BLaER1 (cell line): ENCODE measurements at regions not wholly inside any gene's neighbourhood (a gene's known extent, or its start where the extent isn't known, plus 50 kb on each side); places are given as distances from the start of the nearest gene placed in this dataset.
A peak's percentile ranks its signal among the peaks of the same experiment; 100 is the strongest.

Source experiments
- H3K27ac ChIP-seq: shearing (Covaris generic); formaldehyde crosslinking; 2 replicates; pipeline ENCODE4 v1.8.1; 2022
- H3K27me3 ChIP-seq: shearing (Covaris generic); formaldehyde crosslinking; 2 replicates; pipeline ENCODE4 v1.8.1; 2022
- H3K36me3 ChIP-seq: shearing (Covaris generic); formaldehyde crosslinking; 2 replicates; pipeline ENCODE4 v1.8.1; 2022
- H3K4me1 ChIP-seq: shearing (Covaris generic); formaldehyde crosslinking; 2 replicates; pipeline ENCODE4 v1.8.1; 2022
- H3K4me2 ChIP-seq: shearing (Covaris generic); formaldehyde crosslinking; 2 replicates; pipeline ENCODE4 v1.8.1; 2022
- H3K4me3 ChIP-seq: shearing (Covaris generic); formaldehyde crosslinking; 2 replicates; pipeline ENCODE4 v1.8.1; 2022
- H3K9ac ChIP-seq: shearing (Covaris generic); formaldehyde crosslinking; 2 replicates; pipeline ENCODE4 v1.8.1; 2022
- H3K9me3 ChIP-seq: shearing (Covaris generic); formaldehyde crosslinking; 2 replicates; pipeline ENCODE4 v1.8.1; 2022
- H4K20me1 ChIP-seq: shearing (Covaris generic); formaldehyde crosslinking; 2 replicates; pipeline ENCODE4 v1.8.1; 2022
- Cebpa-rat ChIP-seq: shearing (Covaris generic); IDR thresholded peaks from 2 replicates; pipeline ENCODE4 v1.8.1; 2022

DNA sequence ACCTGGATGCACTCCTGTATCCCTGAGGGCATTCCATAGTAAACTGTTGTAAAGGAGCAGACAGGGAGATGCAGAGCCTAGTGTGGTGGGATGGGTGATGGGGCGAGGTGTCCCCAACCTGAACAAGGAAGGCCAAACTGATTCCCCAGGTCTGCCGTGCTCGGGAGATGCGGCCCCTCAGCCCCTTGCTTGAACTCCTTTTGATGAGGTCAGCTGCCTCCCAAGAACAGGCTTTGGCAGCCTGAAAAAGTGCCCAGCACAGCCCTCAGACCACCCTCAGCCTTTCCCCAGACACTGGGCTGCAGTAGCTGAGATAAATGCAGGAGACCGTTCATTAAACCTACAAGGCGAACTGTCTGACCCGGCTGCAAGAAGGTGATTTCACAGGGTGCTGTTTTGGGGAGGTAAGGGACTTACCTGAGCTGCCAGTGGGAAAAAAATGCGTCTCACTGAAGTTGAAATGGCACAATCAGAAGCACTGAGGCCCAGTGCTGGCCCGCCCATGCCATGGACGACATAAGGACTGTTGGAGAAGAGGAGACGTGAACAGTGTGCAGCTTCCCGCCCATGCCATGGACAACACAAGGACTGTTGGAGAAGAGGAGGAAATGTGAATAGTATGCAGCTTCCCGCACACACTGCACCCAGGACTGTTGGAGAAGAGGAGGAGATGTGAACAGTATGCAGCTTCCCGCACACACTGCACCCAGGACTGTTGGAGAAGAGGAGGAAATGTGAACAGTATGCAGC, 148.4 kb upstream of the FAM20C start:
- TF ChIP-seq Cebpa-rat: no peak
- Histone ChIP-seq H3K36me3 (no peaks in the 10 kb centered on the region), H3K4me1 (no peaks in the 10 kb centered on the region), H3K4me2 (no peak overlapping the region), H3K27me3 (no peaks in the 10 kb centered on the region), H3K4me3 (no peak overlapping the region), H3K9ac (no peak overlapping the region), H3K27ac (no peak overlapping the region), H4K20me1 (no peaks in the 10 kb centered on the region), H3K9me3 (no peaks in the 10 kb centered on the region)

DNA sequence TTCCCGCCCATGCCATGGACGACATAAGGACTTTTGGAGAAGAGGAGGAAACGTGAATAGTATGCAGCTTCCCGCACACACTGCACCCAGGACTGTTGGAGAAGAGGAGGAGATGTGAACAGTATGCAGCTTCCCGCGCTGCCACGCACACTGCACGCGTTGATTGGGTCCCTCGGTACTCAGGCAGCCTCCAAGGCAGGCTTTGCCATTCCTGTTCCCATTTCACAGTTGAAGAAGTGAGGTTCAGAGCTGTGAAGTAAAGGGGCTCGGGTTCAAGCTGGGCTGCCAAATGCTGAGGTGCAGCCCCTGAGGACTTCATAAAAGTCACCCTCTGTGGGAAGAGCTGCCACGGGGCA, 147.9 kb upstream of the FAM20C start:
- H3K27me3 ChIP-seq: no peaks in the 10 kb centered on the region

DNA sequence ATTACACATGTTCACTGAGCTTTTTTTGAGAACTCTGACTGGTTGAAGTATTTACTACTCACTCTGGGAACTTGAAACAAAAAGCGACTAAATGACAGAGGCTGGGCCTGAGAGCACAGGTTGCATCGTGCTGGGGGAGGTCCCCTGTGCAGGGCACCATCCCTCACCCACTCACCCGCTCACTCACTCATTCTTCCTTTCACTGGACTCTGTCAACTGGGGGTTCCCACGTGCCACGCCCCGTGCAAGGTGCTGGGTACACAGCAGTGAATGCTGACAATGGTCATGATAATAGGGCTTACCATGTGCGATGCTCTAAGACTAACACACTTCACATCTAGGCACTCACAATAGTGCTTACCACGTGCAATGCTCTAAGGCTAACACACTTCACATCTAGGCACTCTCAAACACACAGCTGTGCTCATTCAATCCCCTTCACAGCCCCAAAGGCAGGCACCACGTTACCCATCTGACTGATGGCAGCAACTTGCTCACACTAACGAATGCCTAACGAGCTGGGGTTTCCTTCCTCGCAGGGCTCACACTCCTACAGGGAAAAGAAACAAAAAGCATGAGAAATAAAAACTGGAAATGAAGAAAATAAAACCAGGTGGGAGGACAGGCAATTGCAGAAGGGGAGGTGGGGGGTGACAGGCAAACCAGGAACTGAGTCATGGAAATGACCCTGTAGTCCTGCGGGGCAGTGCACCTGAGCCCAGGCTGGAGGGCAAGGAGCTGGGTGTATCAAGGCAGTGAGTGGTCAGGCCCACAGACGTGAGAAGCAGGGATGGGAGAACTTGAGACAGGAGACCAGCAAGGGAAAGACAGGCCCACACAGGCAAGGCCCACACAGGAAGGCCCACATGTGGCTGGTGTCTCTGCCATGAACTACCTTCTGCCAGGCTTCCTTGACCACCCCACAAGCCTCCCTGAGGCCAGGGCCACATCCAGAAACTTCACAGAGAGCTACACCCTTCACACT, 147.0 kb upstream of the FAM20C start:
- no peaks in the 10 kb centered on the region for H3K9me3 ChIP-seq
- H3K36me3 ChIP-seq: no peaks in the 10 kb centered on the region
- no peaks in the 10 kb centered on the region for H3K27me3 ChIP-seq
- no peak overlapping the region for H3K4me3 ChIP-seq
- no peaks in the 10 kb centered on the region for H3K4me1 ChIP-seq
- no peak overlapping the region for H3K27ac ChIP-seq
- no peak overlapping the region for H3K9ac ChIP-seq
- no peak overlapping the region for H3K4me2 ChIP-seq
- no peak for TF ChIP-seq Cebpa-rat
- no peaks in the 10 kb centered on the region for H4K20me1 ChIP-seq

More for the DNA sequence above, 147.9 kb upstream of the FAM20C start:
- no peak overlapping the region for H3K4me2 ChIP-seq
- H3K4me1 ChIP-seq: no peaks in the 10 kb centered on the region
- H3K9me3 ChIP-seq: no peaks in the 10 kb centered on the region
- no peaks in the 10 kb centered on the region for H3K36me3 ChIP-seq
- no peak overlapping the region for H3K4me3 ChIP-seq
- no peaks in the 10 kb centered on the region for H4K20me1 ChIP-seq
- no peak overlapping the region for H3K27ac ChIP-seq
- no peak overlapping the region for H3K9ac ChIP-seq
- no peak for TF ChIP-seq Cebpa-rat

DNA sequence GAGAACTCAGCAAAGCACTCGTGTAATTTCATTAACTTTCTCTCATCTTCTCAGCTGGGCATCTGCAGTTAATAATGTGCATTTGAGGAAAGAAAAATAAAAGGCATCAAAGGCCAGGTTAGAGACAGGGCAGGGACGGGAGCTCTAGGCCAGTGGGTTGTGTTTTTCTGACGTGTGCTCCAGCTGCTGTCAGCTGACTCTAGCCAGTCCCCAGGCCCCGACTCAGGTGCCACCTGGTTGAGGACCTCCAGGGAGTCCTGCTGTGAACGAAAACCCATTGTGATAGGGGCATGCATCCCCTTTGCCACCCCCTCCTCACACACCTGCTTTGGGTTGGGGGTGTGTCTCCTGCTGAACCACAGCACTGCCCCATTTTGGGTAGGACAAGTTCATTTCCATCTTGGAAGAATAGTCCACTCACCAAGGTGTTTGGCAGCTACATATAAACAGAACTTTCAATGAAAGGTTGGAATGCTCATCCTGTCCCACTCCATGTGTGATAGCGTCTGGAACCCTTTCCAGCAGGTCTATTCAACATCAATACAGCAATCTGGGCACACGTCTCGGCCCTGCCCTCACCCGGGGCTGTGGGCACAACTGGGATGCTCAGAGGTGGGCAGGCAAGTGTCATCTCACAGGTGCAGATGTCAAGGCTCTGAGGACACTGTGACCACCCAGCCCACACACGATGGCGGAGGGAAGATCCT, 146.1 kb upstream of the FAM20C start:
- Histone ChIP-seq H3K4me2 (no peak overlapping the region), H3K9ac (no peak overlapping the region), H3K27ac (no peak overlapping the region), H3K36me3 (no peaks in the 10 kb centered on the region), H3K4me1 (no peaks in the 10 kb centered on the region), H3K4me3 (no peak overlapping the region), H4K20me1 (no peaks in the 10 kb centered on the region), H3K9me3 (no peaks in the 10 kb centered on the region), H3K27me3 (no peaks in the 10 kb centered on the region)
- no peak for TF ChIP-seq Cebpa-rat

DNA sequence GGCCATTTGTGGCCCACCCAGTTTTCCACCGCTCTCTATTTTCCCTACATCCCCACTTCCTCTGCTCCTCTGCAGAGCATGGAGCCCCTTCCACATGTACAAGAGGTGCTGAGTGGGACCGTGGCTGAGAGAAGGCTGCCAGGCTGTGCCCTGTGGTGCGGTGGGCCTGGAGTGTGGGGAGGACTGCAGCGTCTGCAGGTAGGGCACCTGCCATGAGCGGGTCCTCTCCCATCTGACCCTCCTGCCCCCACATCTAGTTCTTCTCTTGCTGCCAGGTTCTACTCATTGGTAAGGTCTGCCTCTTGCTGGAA, 145.6 kb upstream of the FAM20C start:
- no peaks in the 10 kb centered on the region for H3K9me3 ChIP-seq
- H3K27me3 ChIP-seq: no peaks in the 10 kb centered on the region
- H3K9ac ChIP-seq: no peak overlapping the region
- no peak overlapping the region for H3K27ac ChIP-seq
- no peak overlapping the region for H3K4me2 ChIP-seq
- H3K4me3 ChIP-seq: no peak overlapping the region
- no peak for TF ChIP-seq Cebpa-rat
- H3K4me1 ChIP-seq: no peaks in the 10 kb centered on the region
- H3K36me3 ChIP-seq: no peaks in the 10 kb centered on the region
- H4K20me1 ChIP-seq: no peaks in the 10 kb centered on the region

DNA sequence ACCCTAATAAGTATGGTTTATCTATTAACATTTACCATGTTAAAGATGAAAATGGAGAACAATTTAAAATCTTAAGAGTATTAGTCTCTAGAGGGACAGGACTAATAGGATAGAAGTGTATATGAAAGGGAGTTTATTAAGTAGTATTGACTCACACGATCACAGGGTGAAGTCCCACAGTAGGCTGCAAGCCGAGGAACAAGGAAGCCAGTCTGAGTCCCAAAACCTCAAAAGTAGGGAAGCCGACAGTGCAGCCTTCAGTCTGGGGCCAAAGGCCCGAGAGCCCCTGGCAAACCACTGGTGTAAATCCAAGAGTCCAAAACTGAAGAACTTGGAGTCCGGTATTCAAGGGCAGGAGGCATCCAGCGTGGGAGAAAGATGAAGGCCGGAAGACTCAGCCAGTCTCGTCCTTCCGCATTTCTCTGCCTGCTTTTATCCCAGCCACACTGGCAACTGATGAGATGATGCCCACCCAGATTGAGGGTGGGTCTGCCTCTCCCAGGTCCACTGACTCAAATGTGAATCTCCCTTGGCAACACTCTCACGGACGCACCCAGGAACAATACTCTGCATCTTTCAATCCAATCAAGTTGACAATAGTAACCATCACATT, 140.8 kb upstream of the FAM20C start:
- no peak overlapping the region for H3K9ac ChIP-seq
- no peak overlapping the region for H3K27ac ChIP-seq
- no peaks in the 10 kb centered on the region for H4K20me1 ChIP-seq
- no peak overlapping the region for H3K4me3 ChIP-seq
- no peaks in the 10 kb centered on the region for H3K27me3 ChIP-seq
- no peaks in the 10 kb centered on the region for H3K9me3 ChIP-seq
- no peaks in the 10 kb centered on the region for H3K4me1 ChIP-seq
- no peaks in the 10 kb centered on the region for H3K36me3 ChIP-seq
- no peak overlapping the region for H3K4me2 ChIP-seq
- TF ChIP-seq Cebpa-rat: no peak

DNA sequence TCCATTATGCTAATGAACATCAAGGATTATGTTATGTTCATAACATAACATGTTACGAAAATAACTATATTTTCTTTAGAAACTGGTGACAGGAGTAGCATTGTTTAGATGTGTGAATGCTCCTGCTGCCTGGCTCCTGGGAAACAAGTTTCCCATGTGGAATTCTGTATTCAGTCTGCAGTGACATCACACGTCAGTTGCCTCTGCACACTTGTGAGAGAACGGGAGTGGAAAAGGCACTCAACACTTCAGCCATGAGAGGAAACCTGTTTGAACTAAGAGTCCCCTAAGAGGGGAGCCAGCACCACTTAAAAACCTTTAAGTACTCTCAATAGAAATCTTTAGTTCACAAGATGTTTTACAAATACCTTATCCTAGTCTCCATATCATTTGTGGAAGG, 140.3 kb upstream of the FAM20C start:
- H3K4me2 ChIP-seq: no peak overlapping the region
- no peak overlapping the region for H3K27ac ChIP-seq
- H3K4me3 ChIP-seq: no peak overlapping the region
- no peaks in the 10 kb centered on the region for H3K36me3 ChIP-seq
- no peaks in the 10 kb centered on the region for H3K4me1 ChIP-seq
- no peaks in the 10 kb centered on the region for H3K9me3 ChIP-seq
- H3K27me3 ChIP-seq: no peaks in the 10 kb centered on the region
- no peak for TF ChIP-seq Cebpa-rat
- no peaks in the 10 kb centered on the region for H4K20me1 ChIP-seq
- no peak overlapping the region for H3K9ac ChIP-seq

DNA sequence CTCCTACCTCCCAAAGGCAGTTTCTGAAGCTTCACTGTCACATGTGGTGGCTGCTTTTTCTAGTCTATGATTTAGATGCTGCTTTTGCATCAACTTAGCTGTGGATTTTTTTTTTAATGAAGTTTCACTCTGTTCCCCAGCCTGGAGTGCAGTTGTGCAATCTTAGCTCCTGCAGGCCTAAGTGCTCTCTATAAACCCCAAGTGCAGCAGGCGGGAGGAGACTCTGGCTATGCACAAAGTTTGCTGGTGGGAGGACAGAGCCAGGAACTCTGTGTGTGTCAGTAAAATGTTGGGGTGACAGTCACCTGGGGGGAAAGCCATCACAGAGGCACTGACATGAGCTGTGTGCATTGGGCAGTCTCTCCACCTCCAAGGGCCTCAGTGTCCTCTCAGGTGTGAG, 138.8 kb upstream of the FAM20C start:
- no peaks in the 10 kb centered on the region for H3K36me3 ChIP-seq
- no peak overlapping the region for H3K4me2 ChIP-seq
- no peak overlapping the region for H3K9ac ChIP-seq
- no peak overlapping the region for H3K27ac ChIP-seq
- no peaks in the 10 kb centered on the region for H3K27me3 ChIP-seq
- H3K4me1 ChIP-seq: no peaks in the 10 kb centered on the region
- 0 out of 2 replicates have a peak, but pooled peaks have one; percentile 16 for TF ChIP-seq Cebpa-rat
- H4K20me1 ChIP-seq: no peaks in the 10 kb centered on the region
- no peak overlapping the region for H3K4me3 ChIP-seq
- no peaks in the 10 kb centered on the region for H3K9me3 ChIP-seq

DNA sequence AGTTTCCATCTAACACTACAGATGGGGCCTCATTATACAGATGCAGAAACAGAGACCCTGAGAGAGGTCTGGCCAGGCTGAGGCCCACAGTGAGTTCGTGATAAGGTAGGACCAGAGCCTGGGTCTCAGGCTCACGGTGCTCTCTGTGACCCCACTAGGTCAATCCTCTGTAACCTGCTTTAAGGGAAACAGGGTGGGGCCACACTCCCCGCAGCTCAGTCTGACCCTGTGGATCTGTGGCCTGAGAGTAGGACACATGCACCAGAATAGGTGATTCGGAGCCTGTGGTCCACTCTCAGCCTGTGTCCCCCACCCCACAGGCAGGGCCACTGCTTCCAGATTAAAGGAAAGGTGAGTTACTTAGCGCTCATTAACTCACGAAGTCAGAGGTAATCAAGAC, 137.8 kb upstream of the FAM20C start:
- no peak for TF ChIP-seq Cebpa-rat
- Histone ChIP-seq H3K4me1 (no peaks in the 10 kb centered on the region), H3K36me3 (no peaks in the 10 kb centered on the region), H3K9ac (no peak overlapping the region), H3K27ac (no peak overlapping the region), H3K4me3 (no peak overlapping the region), H4K20me1 (no peaks in the 10 kb centered on the region), H3K9me3 (no peaks in the 10 kb centered on the region), H3K27me3 (no peaks in the 10 kb centered on the region), H3K4me2 (no peak overlapping the region)
